Stimulated activated naive CD8-positive, alpha-beta T cell treated with anti-CD3 and anti-CD28 coated beads, Interleukin-15, Interleukin-2, amounts not matched to agents 100 ng/mL and 50 ng/mL, for 24 hours (primary cell): ENCODE measurements at regions not wholly inside any gene's neighbourhood (a gene's known extent, or its start where the extent isn't known, plus 50 kb on each side); places are given as distances from the start of the nearest gene placed in this dataset.

Experiments used
- H3K27ac Mint-ChIP-seq: one replicate; pipeline ENCODE4 v1.8.0; 2021; ENCODE audit warnings: mild to moderate bottlenecking, mixed read lengths
- H3K27me3 Mint-ChIP-seq: one replicate; pipeline ENCODE4 v1.8.0; 2021; ENCODE audit warnings: mixed read lengths
- H3K36me3 Mint-ChIP-seq: one replicate; pipeline ENCODE4 v1.8.0; 2021; ENCODE audit warnings: low read depth, mixed read lengths
- H3K4me1 Mint-ChIP-seq: one replicate; pipeline ENCODE4 v1.8.0; 2021; ENCODE audit warnings: low read depth, mixed read lengths
- H3K4me3 Mint-ChIP-seq: one replicate; pipeline ENCODE4 v1.8.0; 2021; ENCODE audit warnings: mild to moderate bottlenecking, mixed read lengths
- H3K9me3 Mint-ChIP-seq: one replicate; pipeline ENCODE4 v1.8.0; 2021; ENCODE audit warnings: mixed read lengths

GRCh38 chr1:177859572-177859971 lies 110.3 kb downstream of the SEC16B start:
- H3K36me3 Mint-ChIP-seq = no peaks in the 10 kb centered on the region

GRCh38 chr1:177858332-177858821 lies 111.5 kb downstream of the SEC16B start:
- Mint-ChIP-seq H3K27me3 (no peaks in the 10 kb centered on the region), H3K27ac (no peak overlapping the region)

More at GRCh38 chr1:177859572-177859971, 110.3 kb downstream of the SEC16B start:
- Mint-ChIP-seq H3K9me3 (no peaks in the 10 kb centered on the region), H3K4me3 (no peak overlapping the region), H3K27me3 (no peaks in the 10 kb centered on the region), H3K27ac (no peak overlapping the region), H3K4me1 (no peaks in the 10 kb centered on the region)

GRCh38 chr1:177857285-177857684 lies 112.6 kb downstream of the SEC16B start:
- Mint-ChIP-seq H3K36me3 (no peaks in the 10 kb centered on the region), H3K27me3 (no peaks in the 10 kb centered on the region), H3K4me3 (no peak overlapping the region), H3K4me1 (no peaks in the 10 kb centered on the region), H3K27ac (no peak overlapping the region), H3K9me3 (no peaks in the 10 kb centered on the region)

More at GRCh38 chr1:177858332-177858821, 111.5 kb downstream of the SEC16B start:
- Mint-ChIP-seq H3K4me1 (no peaks in the 10 kb centered on the region), H3K9me3 (no peaks in the 10 kb centered on the region), H3K4me3 (no peak overlapping the region), H3K36me3 (no peaks in the 10 kb centered on the region)

- Mint-ChIP-seq H3K27me3 (no peaks in the 10 kb centered on the region), H3K27ac (no peak overlapping the region), H3K4me3 (no peak overlapping the region), H3K9me3 (no peaks in the 10 kb centered on the region), H3K36me3 (no peaks in the 10 kb centered on the region), H3K4me1 (no peaks in the 10 kb centered on the region)
These were observed 114.9 kb downstream of the SEC16B start for GRCh38 chr1:177854951-177855350.

GRCh38 chr1:177849579-177850290 lies 120.1 kb downstream of the SEC16B start:
- Mint-ChIP-seq H3K36me3 (no peaks in the 10 kb centered on the region), H3K27ac (no peak overlapping the region), H3K27me3 (no peaks in the 10 kb centered on the region), H3K9me3 (no peaks in the 10 kb centered on the region), H3K4me1 (no peaks in the 10 kb centered on the region), H3K4me3 (no peak overlapping the region)

GRCh38 chr1:177849130-177849529 lies 120.7 kb downstream of the SEC16B start:
- Mint-ChIP-seq H3K27ac (no peak overlapping the region), H3K4me3 (no peak overlapping the region), H3K9me3 (no peaks in the 10 kb centered on the region), H3K4me1 (no peaks in the 10 kb centered on the region), H3K36me3 (no peaks in the 10 kb centered on the region), H3K27me3 (no peaks in the 10 kb centered on the region)

- H3K4me1 Mint-ChIP-seq = no peaks in the 10 kb centered on the region
- no peak overlapping the region for H3K27ac Mint-ChIP-seq
- no peak overlapping the region for H3K4me3 Mint-ChIP-seq
- H3K9me3 Mint-ChIP-seq = no peaks in the 10 kb centered on the region
- no peaks in the 10 kb centered on the region for H3K27me3 Mint-ChIP-seq
- no peaks in the 10 kb centered on the region for H3K36me3 Mint-ChIP-seq
These were observed 121.3 kb downstream of the SEC16B start for GRCh38 chr1:177848577-177848976.

- no peaks in the 10 kb centered on the region for H3K36me3 Mint-ChIP-seq
These were observed 122.0 kb downstream of the SEC16B start for GRCh38 chr1:177847843-177848242.

GRCh38 chr1:177838907-177839485 lies 130.9 kb downstream of the SEC16B start:
- no peaks in the 10 kb centered on the region for H3K27me3 Mint-ChIP-seq
- peaks cover 12% of the 10 kb centered on the region for H3K9me3 Mint-ChIP-seq
- no peaks in the 10 kb centered on the region for H3K36me3 Mint-ChIP-seq
- H3K27ac Mint-ChIP-seq = no peak overlapping the region
- no peaks in the 10 kb centered on the region for H3K4me1 Mint-ChIP-seq
- H3K4me3 Mint-ChIP-seq = no peak overlapping the region

More at GRCh38 chr1:177847843-177848242, 122.0 kb downstream of the SEC16B start:
- H3K4me1 Mint-ChIP-seq = no peaks in the 10 kb centered on the region
- no peaks in the 10 kb centered on the region for H3K9me3 Mint-ChIP-seq
- H3K27me3 Mint-ChIP-seq = no peaks in the 10 kb centered on the region
- H3K27ac Mint-ChIP-seq = no peak overlapping the region
- H3K4me3 Mint-ChIP-seq = no peak overlapping the region

- H3K9me3 Mint-ChIP-seq = peaks cover 19% of the 10 kb centered on the region
- H3K4me3 Mint-ChIP-seq = no peak overlapping the region
- no peak overlapping the region for H3K27ac Mint-ChIP-seq
- H3K4me1 Mint-ChIP-seq = no peaks in the 10 kb centered on the region
- no peaks in the 10 kb centered on the region for H3K36me3 Mint-ChIP-seq
- H3K27me3 Mint-ChIP-seq = no peaks in the 10 kb centered on the region
These were observed 136.2 kb downstream of the SEC16B start for GRCh38 chr1:177833631-177834030.

- H3K27ac Mint-ChIP-seq = no peak overlapping the region
- peaks cover 19% of the 10 kb centered on the region for H3K9me3 Mint-ChIP-seq
- H3K36me3 Mint-ChIP-seq = no peaks in the 10 kb centered on the region
- H3K4me1 Mint-ChIP-seq = no peaks in the 10 kb centered on the region
- no peaks in the 10 kb centered on the region for H3K27me3 Mint-ChIP-seq
- H3K4me3 Mint-ChIP-seq = no peak overlapping the region
These were observed 139.2 kb downstream of the SEC16B start for GRCh38 chr1:177830531-177831135.

- Mint-ChIP-seq H3K36me3 (no peaks in the 10 kb centered on the region), H3K9me3 (peaks cover 3% of the 10 kb centered on the region), H3K4me3 (no peak overlapping the region), H3K27me3 (no peaks in the 10 kb centered on the region), H3K27ac (no peak overlapping the region), H3K4me1 (no peaks in the 10 kb centered on the region)
These were observed 144.5 kb downstream of the SEC16B start for GRCh38 chr1:177825276-177825901.

GRCh38 chr1:177824508-177824982 lies 145.3 kb downstream of the SEC16B start:
- Mint-ChIP-seq H3K36me3 (no peaks in the 10 kb centered on the region), H3K27ac (no peak overlapping the region), H3K27me3 (no peaks in the 10 kb centered on the region), H3K9me3 (peaks cover 3% of the 10 kb centered on the region), H3K4me3 (no peak overlapping the region), H3K4me1 (no peaks in the 10 kb centered on the region)

GRCh38 chr1:177820213-177820612 lies 149.6 kb downstream of the SEC16B start:
- Mint-ChIP-seq H3K4me1 (no peaks in the 10 kb centered on the region), H3K36me3 (no peaks in the 10 kb centered on the region), H3K27me3 (no peaks in the 10 kb centered on the region), H3K4me3 (no peak overlapping the region), H3K27ac (no peak overlapping the region), H3K9me3 (peaks cover 11% of the 10 kb centered on the region)
